Gastroesophageal sphincter (tissue), 3 donors: ENCODE measurements at regions not wholly inside any gene's neighbourhood (a gene's known extent, or its start where the extent isn't known, plus 50 kb on each side); places are given as distances from the start of the nearest gene placed in this dataset.

Experiments used
- CTCF ChIP-seq, 4 experiments: fragments of 200-600 bp in 2 of 4; fragments of 450-650 bp in 2 of 4; sonication (generic) in 1 of 4; IDR thresholded peaks; one replicate each; pipeline ENCODE4 v1.5.1; 2017 to 2019; ENCODE audit warnings: antibody characterized with exemption in 4 of 4, mild to moderate bottlenecking in 2 of 4, moderate library complexity in 2 of 4
- EP300 ChIP-seq: sonication (generic); formaldehyde crosslinking; IDR thresholded peaks from one replicate; pipeline ENCODE4 v1.6.1; 2017; ENCODE audit warnings: antibody characterized with exemption, mild to moderate bottlenecking
- POLR2A ChIP-seq, 2 donors: fragments of 450-650 bp; IDR thresholded peaks; one replicate each; pipeline ENCODE4 v1.6.1; 2017; ENCODE audit warnings: antibody characterized with exemption in 2 of 2, mild to moderate bottlenecking in 2 of 2, moderate library complexity in 1 of 2

GRCh38 chr3:67067251-67067650, 69.1 kb downstream of the KBTBD8 start:
- no peak for TF ChIP-seq POLR2A (IDR thresholded peaks at IDR 0.05)
- no peak for TF ChIP-seq EP300
- no peak for TF ChIP-seq CTCF (IDR thresholded peaks at IDR 0.05)
